Right lobe of liver (tissue), 6 donors: ENCODE measurements at regions not wholly inside any gene's neighbourhood (a gene's known extent, or its start where the extent isn't known, plus 50 kb on each side); places are given as distances from the start of the nearest gene placed in this dataset.

Experiments
- ATAC-seq, 4 donors: fragments of 200-7000 bp; cut with Tn5 transposase; one replicate each; pipeline ENCODE4 v1.9.1; 2020; ENCODE audit warnings: mild to moderate bottlenecking in 4 of 4, moderate library complexity in 4 of 4
- DNase-seq, 3 donors: peaks; one replicate each; pipeline ENCODE4 v3.0.0-alpha.2; 2020
- H3K27ac ChIP-seq, 3 donors: fragments of 200-600 bp; one replicate each; pipeline ENCODE4 v1.8.0; 2022
- H3K27me3 ChIP-seq, 2 donors: fragments of 200-600 bp; one replicate each; pipeline ENCODE4 v1.8.0; 2022
- H3K36me3 ChIP-seq, 4 donors: fragments of 200-600 bp; sonication (generic) in 1 of 4; one replicate each; pipeline versions ENCODE4 v1.5.1 to v1.8.0; 2017 to 2022; ENCODE audit warnings: control low read depth in 1 of 4
- H3K4me1 ChIP-seq, 4 donors: fragments of 200-600 bp; sonication (generic) in 1 of 4; one replicate each; pipeline versions ENCODE4 v1.5.1 to v1.8.0; 2017 to 2022; ENCODE audit warnings: control low read depth in 1 of 4
- H3K4me3 ChIP-seq, 3 donors: fragments of 200-600 bp; one replicate each; pipeline ENCODE4 v1.8.0; 2022
- H3K9me3 ChIP-seq, 4 donors: fragments of 200-600 bp; sonication (generic) in 1 of 4; one replicate each; pipeline versions ENCODE4 v1.5.1 to v1.8.0; 2017 to 2022; ENCODE audit warnings: control low read depth in 1 of 4
- POLR2A ChIP-seq: fragments of 450-650 bp; IDR thresholded peaks from one replicate; pipeline ENCODE4 v1.6.1; 2017; ENCODE audit warnings: antibody characterized with exemption, mild to moderate bottlenecking
- WGBS: methylation state at CpG from one replicate; pipeline ENCODE4 v1.1.6; 2018; ENCODE audit warnings: low coverage, low lambda C conversion rate; ENCODE audit not compliant: insufficient coverage; ENCODE audit errors: missing lambda C conversion rate; 5-methylcytosine and 5-hydroxymethylcytosine counted together
- intact Hi-C, 2 donors: fragments of 100-400 bp; cut with DNase I; formaldehyde crosslinking; loops; one replicate each; pipeline versions ENCODE4 v1.11.2 to v1.14.1; 2022
- TF ChIP-seq, protein P1 (sequence below), 4 donors: fragments of 200-600 bp in 3 of 4; fragments of 450-650 bp in 1 of 4; IDR thresholded peaks; one replicate each; pipeline versions ENCODE4 v1.5.1 to v1.8.0; 2016 to 2022; ENCODE audit warnings: antibody characterized with exemption in 4 of 4, mild to moderate bottlenecking in 2 of 4
- donor health status: DM: no; HTN: yes; CAD: no.
- donor health status: DM: no; HTN: no; CAD: no.
- donor health status: DM: no; HTN: no; CAD: no.
- donor health status: DM: no; HTN: yes; CAD: no.
- donor health status: DM: no; HTN: yes; CAD: no.

GRCh38 chr9:23423999-23424398 lies 402.0 kb downstream of the ELAVL2 start:
- Histone ChIP-seq H3K4me1 (peaks cover 0 to 14% (median 0%) of the 10 kb centered on the region in 4 donors), H3K27me3 (no peaks in the 10 kb centered on the region), H3K27ac (no peak overlapping the region), H3K4me3 (no peak overlapping the region), H3K9me3 (no peaks in the 10 kb centered on the region), H3K36me3 (no peaks in the 10 kb centered on the region)
- TF ChIP-seq, protein P1, sequence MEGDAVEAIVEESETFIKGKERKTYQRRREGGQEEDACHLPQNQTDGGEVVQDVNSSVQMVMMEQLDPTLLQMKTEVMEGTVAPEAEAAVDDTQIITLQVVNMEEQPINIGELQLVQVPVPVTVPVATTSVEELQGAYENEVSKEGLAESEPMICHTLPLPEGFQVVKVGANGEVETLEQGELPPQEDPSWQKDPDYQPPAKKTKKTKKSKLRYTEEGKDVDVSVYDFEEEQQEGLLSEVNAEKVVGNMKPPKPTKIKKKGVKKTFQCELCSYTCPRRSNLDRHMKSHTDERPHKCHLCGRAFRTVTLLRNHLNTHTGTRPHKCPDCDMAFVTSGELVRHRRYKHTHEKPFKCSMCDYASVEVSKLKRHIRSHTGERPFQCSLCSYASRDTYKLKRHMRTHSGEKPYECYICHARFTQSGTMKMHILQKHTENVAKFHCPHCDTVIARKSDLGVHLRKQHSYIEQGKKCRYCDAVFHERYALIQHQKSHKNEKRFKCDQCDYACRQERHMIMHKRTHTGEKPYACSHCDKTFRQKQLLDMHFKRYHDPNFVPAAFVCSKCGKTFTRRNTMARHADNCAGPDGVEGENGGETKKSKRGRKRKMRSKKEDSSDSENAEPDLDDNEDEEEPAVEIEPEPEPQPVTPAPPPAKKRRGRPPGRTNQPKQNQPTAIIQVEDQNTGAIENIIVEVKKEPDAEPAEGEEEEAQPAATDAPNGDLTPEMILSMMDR (IDR thresholded peaks at IDR 0.05), result no peak
- no peak for TF ChIP-seq POLR2A
- 65% methylated on average over 6 of the region's 6 CpGs for WGBS
- intact Hi-C loops, result no loop called here
- ATAC-seq, result peak; percentile 51 to 81 (median 69)
- DNase-seq, result no peak

- Histone ChIP-seq H3K4me1 (peaks cover 0 to 21% (median 2%) of the 10 kb centered on the region in 4 donors), H3K9me3 (no peaks in the 10 kb centered on the region), H3K4me3 (no peak overlapping the region), H3K27me3 (no peaks in the 10 kb centered on the region), H3K36me3 (no peaks in the 10 kb centered on the region), H3K27ac (no peak overlapping the region)
- DNase-seq (no peak), ATAC-seq (peak in 3 of 4 donors; percentile 58 to 79 (median 68))
- intact Hi-C loops, result no loop called here
- WGBS, result 56% methylated on average over 1 of the region's 1 CpG
- TF ChIP-seq, protein P1 (IDR thresholded peaks at IDR 0.05), result no peak
- no peak for TF ChIP-seq POLR2A
Measured at GRCh38 chr9:23426144-23426543, 399.9 kb downstream of the ELAVL2 start.

- peaks cover 0 to 29% (median 8%) of the 10 kb centered on the region in 4 donors for H3K4me1 ChIP-seq
- no peaks in the 10 kb centered on the region for H3K9me3 ChIP-seq
- H3K36me3 ChIP-seq, result no peaks in the 10 kb centered on the region
- H3K27me3 ChIP-seq, result no peaks in the 10 kb centered on the region
- ATAC-seq (peak; percentile 75 to 88 (median 86)), DNase-seq (peak in 2 of 3 donors; percentile 24 to 58)
- TF ChIP-seq POLR2A, result peak; percentile 16
- TF ChIP-seq, protein P1 (IDR thresholded peaks at IDR 0.05), result no peak
- H3K27ac ChIP-seq, result peak overlapping the region; percentile 56 to 84 (median 57)
- intact Hi-C loops, result no loop called here
- H3K4me3 ChIP-seq, result no peak overlapping the region
- WGBS, result 38% methylated on average over 5 of the region's 5 CpGs
Measured at GRCh38 chr9:23431459-23431858, 394.6 kb downstream of the ELAVL2 start.

- TF ChIP-seq, protein P1 (IDR thresholded peaks at IDR 0.05), result no peak
- no peak for TF ChIP-seq POLR2A
- no peaks in the 10 kb centered on the region for H3K36me3 ChIP-seq
- H3K27me3 ChIP-seq, result no peaks in the 10 kb centered on the region
- intact Hi-C loops, result no loop called here
- WGBS, result 9% methylated on average over 4 of the region's 4 CpGs
- no peaks in the 10 kb centered on the region for H3K9me3 ChIP-seq
- H3K4me3 ChIP-seq, result peak overlapping the region; percentile 2 to 48 (median 23)
- peak; percentile 41 to 66 (median 58) for ATAC-seq
- peaks cover 0 to 40% (median 8%) of the 10 kb centered on the region in 4 donors for H3K4me1 ChIP-seq
- no peak for DNase-seq
- peak overlapping the region; percentile 49 to 92 (median 80) for H3K27ac ChIP-seq
Measured at GRCh38 chr9:23434654-23435053, 391.4 kb downstream of the ELAVL2 start.
